ENCODE measurements at regions not wholly inside any gene's neighbourhood (a gene's known extent, or its start where the extent isn't known, plus 50 kb on each side); places are given as distances from the start of the nearest gene placed in this dataset.

DNA sequence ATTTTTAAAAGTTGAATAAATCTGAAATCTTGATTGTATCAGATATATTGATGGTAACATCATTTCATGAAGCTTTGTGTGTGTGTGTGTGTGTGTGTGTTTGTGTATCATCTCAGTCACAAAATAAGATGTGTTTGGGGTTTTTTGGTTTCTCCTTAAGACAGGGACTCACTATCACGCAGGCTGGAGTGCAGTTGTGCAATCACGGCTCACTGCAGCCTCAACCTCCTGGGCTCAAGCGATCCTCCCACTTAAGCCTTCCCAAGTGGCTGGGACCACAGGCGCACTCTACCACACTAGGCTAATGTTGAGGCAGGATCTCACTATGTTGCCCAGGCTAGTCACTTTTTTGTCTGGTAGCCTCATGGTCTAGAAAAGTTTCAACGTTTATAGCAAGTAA, 83.4 kb upstream of the DMRT1 start:
- TF ChIP-seq CTCF (IDR thresholded peaks at IDR 0.05) (no peak), ZFX (IDR thresholded peaks at IDR 0.05; ENCODE audit: borderline replicate concordance) (no peak)

Data from 22Rv1 (cell line).